ENCODE measurements at regions not wholly inside any gene's neighbourhood (a gene's known extent, or its start where the extent isn't known, plus 50 kb on each side); places are given as distances from the start of the nearest gene placed in this dataset.
"Not testable (repeated sequence)": the region's sequence is repeated elsewhere in the genome, so short reads cannot be mapped to it uniquely, and the experiment has no call there.

- Histone ChIP-seq H3K9me3 (ENCODE audit: control insufficient read depth, low read length) (no peaks in the 10 kb centered on the region), H3K36me3 (ENCODE audit: control insufficient read depth, insufficient read depth, low read length) (no peaks in the 10 kb centered on the region), H2AFZ (no peak overlapping the region), H3K4me1 (no peaks in the 10 kb centered on the region), H3K4me2 (ENCODE audit: low read length) (no peak overlapping the region), H3K9ac (no peak overlapping the region), H3K4me3 (ENCODE audit: low read depth, low read length) (no peak overlapping the region), H3K79me2 (no peaks in the 10 kb centered on the region), H3K27me3 (ENCODE audit: control insufficient read depth, insufficient read depth, low read length) (no peaks in the 10 kb centered on the region), H3K27ac (no peak overlapping the region)
- TF ChIP-seq CTCF (IDR thresholded peaks at IDR 0.05), result no peak
These were observed 85.6 kb upstream of the LYSMD4 start for GRCh38 chr15:99818872-99819271.

- H3K79me2 ChIP-seq; H3K4me3 ChIP-seq (ENCODE audit: low read depth, low read length); H3K4me1 ChIP-seq; H3K27ac ChIP-seq; H3K4me2 ChIP-seq (ENCODE audit: low read length); H3K9me3 ChIP-seq (ENCODE audit: control insufficient read depth, low read length); H2AFZ ChIP-seq; H3K27me3 ChIP-seq (ENCODE audit: control insufficient read depth, insufficient read depth, low read length); H3K36me3 ChIP-seq (ENCODE audit: control insufficient read depth, insufficient read depth, low read length); H3K9ac ChIP-seq: not testable (repeated sequence)
These were observed 83.6 kb upstream of the LYSMD4 start for GRCh38 chr15:99816862-99817261.

- not testable (repeated sequence) for H3K4me3 ChIP-seq (ENCODE audit: low read depth, low read length); H3K4me1 ChIP-seq; H2AFZ ChIP-seq; H3K36me3 ChIP-seq (ENCODE audit: control insufficient read depth, insufficient read depth, low read length); H3K27ac ChIP-seq; H3K4me2 ChIP-seq (ENCODE audit: low read length); H3K79me2 ChIP-seq; H3K27me3 ChIP-seq (ENCODE audit: control insufficient read depth, insufficient read depth, low read length); H3K9ac ChIP-seq; H3K9me3 ChIP-seq (ENCODE audit: control insufficient read depth, low read length)
These were observed 77.4 kb upstream of the LYSMD4 start for GRCh38 chr15:99810663-99811062.

- not testable (repeated sequence) for H3K79me2 ChIP-seq; H3K27ac ChIP-seq; H3K9ac ChIP-seq; H3K36me3 ChIP-seq (ENCODE audit: control insufficient read depth, insufficient read depth, low read length); H3K4me1 ChIP-seq; H3K4me2 ChIP-seq (ENCODE audit: low read length); H3K4me3 ChIP-seq (ENCODE audit: low read depth, low read length); H2AFZ ChIP-seq; H3K27me3 ChIP-seq (ENCODE audit: control insufficient read depth, insufficient read depth, low read length); H3K9me3 ChIP-seq (ENCODE audit: control insufficient read depth, low read length)
These were observed 66.6 kb upstream of the LYSMD4 start for GRCh38 chr15:99799854-99800250.

- H3K79me2 ChIP-seq; H3K9ac ChIP-seq; H3K27me3 ChIP-seq (ENCODE audit: control insufficient read depth, insufficient read depth, low read length); H3K4me1 ChIP-seq; H3K27ac ChIP-seq; H3K9me3 ChIP-seq (ENCODE audit: control insufficient read depth, low read length); H2AFZ ChIP-seq; H3K36me3 ChIP-seq (ENCODE audit: control insufficient read depth, insufficient read depth, low read length); H3K4me3 ChIP-seq (ENCODE audit: low read depth, low read length); H3K4me2 ChIP-seq (ENCODE audit: low read length): not testable (repeated sequence)
These were observed 66.1 kb upstream of the LYSMD4 start for GRCh38 chr15:99799182-99799853.

- not testable (repeated sequence) for H3K9ac ChIP-seq; H3K4me2 ChIP-seq (ENCODE audit: low read length); H3K36me3 ChIP-seq (ENCODE audit: control insufficient read depth, insufficient read depth, low read length)
These were observed 64.0 kb upstream of the LYSMD4 start for GRCh38 chr15:99796940-99797870.

GRCh38 chr15:99791881-99792807 lies 58.9 kb upstream of the LYSMD4 start:
- not testable (repeated sequence) for H2AFZ ChIP-seq; H3K27me3 ChIP-seq (ENCODE audit: control insufficient read depth, insufficient read depth, low read length); H3K9me3 ChIP-seq (ENCODE audit: control insufficient read depth, low read length); H3K4me1 ChIP-seq; H3K9ac ChIP-seq; H3K27ac ChIP-seq; H3K4me3 ChIP-seq (ENCODE audit: low read depth, low read length); H3K36me3 ChIP-seq (ENCODE audit: control insufficient read depth, insufficient read depth, low read length); H3K79me2 ChIP-seq; H3K4me2 ChIP-seq (ENCODE audit: low read length)

More at GRCh38 chr15:99796940-99797870, 64.0 kb upstream of the LYSMD4 start:
- not testable (repeated sequence) for H3K27ac ChIP-seq; H3K27me3 ChIP-seq (ENCODE audit: control insufficient read depth, insufficient read depth, low read length); H3K9me3 ChIP-seq (ENCODE audit: control insufficient read depth, low read length); H3K4me3 ChIP-seq (ENCODE audit: low read depth, low read length); H3K79me2 ChIP-seq; H2AFZ ChIP-seq; H3K4me1 ChIP-seq

GRCh38 chr15:99790751-99791150 lies 57.5 kb upstream of the LYSMD4 start:
- H3K4me2 ChIP-seq (ENCODE audit: low read length); H3K36me3 ChIP-seq (ENCODE audit: control insufficient read depth, insufficient read depth, low read length); H3K27ac ChIP-seq; H3K27me3 ChIP-seq (ENCODE audit: control insufficient read depth, insufficient read depth, low read length); H3K4me3 ChIP-seq (ENCODE audit: low read depth, low read length); H2AFZ ChIP-seq; H3K4me1 ChIP-seq; H3K9me3 ChIP-seq (ENCODE audit: control insufficient read depth, low read length); H3K9ac ChIP-seq; H3K79me2 ChIP-seq: not testable (repeated sequence)

All from parathyroid adenoma (tissue), 2 donors.